ENCODE measurements at regions not wholly inside any gene's neighbourhood (a gene's known extent, or its start where the extent isn't known, plus 50 kb on each side); places are given as distances from the start of the nearest gene placed in this dataset.

GRCh38 chr6:43953794-43954310, 173.4 kb downstream of the MRPL14 start:
- intact Hi-C loops (cut with micrococcal nuclease) = loop anchor here (5.0 kb wide), 1 partner anchor 287 kb away; no protein-coding TSS in a partner anchor
- POLR2A ChIA-PET = interaction anchor here (0.6 to 1.9 kb wide), 7 partner anchors 12 to 382 kb away, joined by 3 to 4 read pairs (median 4); no protein-coding TSS in a partner anchor
- no peak overlapping the region for H3K4me2 ChIP-seq (ENCODE audit: insufficient read depth, low read length)
- no peak for TF ChIP-seq CBX3 (IDR thresholded peaks at IDR 0.05; ENCODE audit: borderline replicate concordance in 1 of 2, low read length in 2 of 2)
- TF ChIP-seq RB1 (IDR thresholded peaks at IDR 0.05; ENCODE audit: low read depth) = no peak
- no peak for TF ChIP-seq TAF1 (IDR thresholded peaks at IDR 0.05; ENCODE audit: control insufficient read depth, extremely low read depth, insufficient read depth, low read length, severe bottlenecking)
- TF ChIP-seq NR2C2 (CRISPR knock-in tag; IDR thresholded peaks at IDR 0.05) = no peak
- TF ChIP-seq NR2C2 (tag; IDR thresholded peaks at IDR 0.05) = no peak
- TF ChIP-seq MEIS2 (IDR thresholded peaks at IDR 0.05; ENCODE audit: partially characterized antibody) = peak; percentile 58
- no peak for TF ChIP-seq KDM5B (IDR thresholded peaks at IDR 0.05; ENCODE audit: insufficient replicate concordance, low read depth, low read length)
- no peak for TF ChIP-seq PTTG1 (tag; IDR thresholded peaks at IDR 0.05; ENCODE audit: low read depth)
- no peak for TF ChIP-seq PATZ1 (CRISPR knock-in tag; IDR thresholded peaks at IDR 0.05; ENCODE audit: borderline replicate concordance)
- TF ChIP-seq LARP7 (IDR thresholded peaks at IDR 0.05) = no peak
- no peak for TF ChIP-seq ZC3H4 (CRISPR knock-in tag; IDR thresholded peaks at IDR 0.05; ENCODE audit: borderline replicate concordance)
- TF ChIP-seq RAD21 (CRISPR knock-in tag; conservative IDR thresholded peaks at IDR 0.05 in 1 of 2, IDR thresholded peaks at IDR 0.05 in 1 of 2) = peak; percentile 39 to 69
- no peak for TF ChIP-seq CEBPG (CRISPR knock-in tag; IDR thresholded peaks at IDR 0.05)
- no peak for TF ChIP-seq CEBPG (tag; conservative IDR thresholded peaks at IDR 0.05 in 1 of 2, IDR thresholded peaks at IDR 0.05 in 1 of 2)
- TF ChIP-seq RFX7 (CRISPR knock-in tag; IDR thresholded peaks at IDR 0.05) = no peak
- no peak for TF ChIP-seq ZFX (CRISPR knock-in tag; IDR thresholded peaks at IDR 0.05)
- no peak for TF ChIP-seq ZFP30 (CRISPR knock-in tag; IDR thresholded peaks at IDR 0.05; ENCODE audit: borderline replicate concordance)
- no peak for TF ChIP-seq ZNF644 (tag; IDR thresholded peaks at IDR 0.05; ENCODE audit: low read depth)
- no peak for TF ChIP-seq ZNF280B (CRISPR knock-in tag; IDR thresholded peaks at IDR 0.05)

More at GRCh38 chr6:43953794-43954310, 173.4 kb downstream of the MRPL14 start:
- ATAC-seq (peak; percentile 61), DNase-seq (ENCODE audit: extremely low read depth in 1 of 4, low spot score in 3 of 4) (peak in 1 of 4 experiments; percentile 60), FAIRE-seq (no peak)
- CTCF ChIA-PET (ENCODE audit: low intra/inter-chr PET ratio) = no interaction called here
- Histone ChIP-seq H3K9me3 (replicated peaks; ENCODE audit: control insufficient read depth, insufficient read depth, low read depth, low read length) (peaks cover 19% of the 10 kb centered on the region), H3K4me3 (no peak overlapping the region), H3K4me1 (replicated peaks in 1 of 2; ENCODE audit: control insufficient read depth in 2 of 2, insufficient read depth in 2 of 2, low read length in 2 of 2) (peaks cover 25 to 35% of the 10 kb centered on the region in 2 experiments), H3K36me3 (ENCODE audit: control insufficient read depth, insufficient read depth, low read length) (no peaks in the 10 kb centered on the region; the same call in 2 of the 3 replicates), H3K27ac (ENCODE audit: extremely low read depth, low read depth, low read length) (no peak overlapping the region), H3K9me1 (ENCODE audit: control insufficient read depth, insufficient read depth, low read length) (peaks cover 4% of the 10 kb centered on the region), H3K27me3 (ENCODE audit: control insufficient read depth in 2 of 2, insufficient read depth in 2 of 2, low read length in 2 of 2) (no peaks in the 10 kb centered on the region), H2AFZ (ENCODE audit: low read depth, low read length) (no peak overlapping the region), H4K20me1 (replicated peaks; ENCODE audit: control insufficient read depth, insufficient read depth, low read length) (no peaks in the 10 kb centered on the region), H3K79me2 (ENCODE audit: control insufficient read depth, insufficient read depth, low read length) (no peaks in the 10 kb centered on the region), H3K9ac (ENCODE audit: insufficient read depth in 1 of 2, low read depth in 2 of 2, low read length in 2 of 2) (no peak overlapping the region; a peak in 1 of 4 replicates)
- in situ Hi-C loops (cut with MboI) = loop anchor here (5.0 kb wide), 1 partner anchor 182 kb away; the partner anchor contains the start of gene VEGFA
- 69% methylated on average over 8 of the region's 8 CpGs for WGBS (ENCODE audit: insufficient coverage, low coverage, missing lambda C conversion rate)
- BruUV-seq (replicated peaks) = no TSS peak

All from K562 (cell line).